ENCODE measurements at regions not wholly inside any gene's neighbourhood (a gene's known extent, or its start where the extent isn't known, plus 50 kb on each side); places are given as distances from the start of the nearest gene placed in this dataset.

DNA sequence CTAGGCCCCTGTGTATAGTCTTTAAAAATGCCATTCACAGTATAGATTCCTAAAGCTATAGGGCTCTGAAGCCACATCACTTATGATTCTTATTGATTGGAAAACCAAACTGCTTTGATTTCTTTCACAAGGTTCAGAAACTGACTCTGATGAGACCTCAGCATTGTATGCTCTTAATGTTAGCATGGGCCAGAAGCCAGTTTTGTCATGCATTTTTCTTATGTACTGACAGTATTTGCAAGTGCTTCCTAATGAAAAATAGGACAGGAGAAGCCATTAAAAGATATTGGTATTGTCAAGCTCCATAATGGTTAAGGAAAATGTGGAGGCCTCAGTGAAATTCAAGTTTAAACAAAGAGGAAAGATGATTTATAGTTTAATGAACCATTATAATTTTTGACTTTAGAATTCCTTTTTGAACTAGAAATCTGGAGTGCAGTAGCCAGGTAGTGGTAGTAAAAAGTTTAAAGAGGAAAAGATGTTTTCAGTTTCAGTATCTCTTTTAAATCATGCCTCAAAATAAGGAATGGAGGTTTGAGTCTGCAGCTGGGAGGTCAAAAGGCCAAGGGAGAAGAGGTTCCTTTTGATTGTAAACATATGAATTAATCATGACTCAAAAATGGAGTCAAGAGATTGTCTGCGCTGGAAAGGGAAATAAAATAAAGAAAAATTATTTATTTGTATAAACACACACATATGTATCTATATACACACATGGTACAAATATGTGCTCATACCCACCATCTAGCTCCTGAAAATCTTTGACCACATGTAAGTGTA lies 388.1 kb upstream of the PRICKLE1 start:
- in situ Hi-C loops (cut with HindIII; ENCODE audit: low sequenced_read_pairs): no loop called here

DNA sequence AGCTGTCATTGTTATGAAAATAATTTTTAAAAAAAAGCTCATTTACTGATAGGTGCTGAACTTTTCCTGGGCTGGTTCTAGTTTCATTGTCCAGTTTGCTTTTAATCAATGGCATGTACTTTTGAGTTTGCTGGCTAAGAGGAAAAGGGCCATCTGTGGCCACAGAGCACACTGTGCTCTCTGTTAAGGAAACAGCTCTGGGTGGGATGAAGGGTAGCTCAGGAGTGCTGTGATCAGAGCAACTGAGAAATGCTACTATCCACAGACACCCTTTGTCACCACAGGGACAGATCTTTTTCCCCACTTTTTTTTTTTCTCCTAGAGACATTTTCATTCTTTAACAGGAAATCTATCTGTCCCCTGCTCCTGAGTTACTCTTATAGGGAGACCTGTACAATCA lies 387.1 kb upstream of the PRICKLE1 start:
- in situ Hi-C loops (cut with HindIII; ENCODE audit: low sequenced_read_pairs): no loop called here

DNA sequence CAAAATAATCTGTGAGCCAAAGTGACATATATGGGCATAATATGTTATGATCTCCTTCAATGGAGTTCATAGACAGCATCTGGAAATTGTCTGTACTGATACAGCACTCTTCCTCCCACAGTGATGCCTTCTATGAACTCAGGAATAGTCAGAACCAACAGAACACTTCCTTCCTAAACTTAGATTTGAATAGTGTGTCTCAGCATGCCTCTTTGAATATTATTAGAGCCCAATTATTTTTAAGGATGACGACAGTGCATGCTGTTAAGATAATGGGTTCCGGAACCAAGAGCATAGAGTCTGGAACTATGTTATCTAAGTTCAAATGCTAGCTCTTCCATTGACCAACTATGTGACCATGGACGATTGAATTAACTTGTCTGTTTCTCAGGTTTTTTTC lies 386.6 kb upstream of the PRICKLE1 start:
- in situ Hi-C loops (cut with HindIII; ENCODE audit: low sequenced_read_pairs): no loop called here

DNA sequence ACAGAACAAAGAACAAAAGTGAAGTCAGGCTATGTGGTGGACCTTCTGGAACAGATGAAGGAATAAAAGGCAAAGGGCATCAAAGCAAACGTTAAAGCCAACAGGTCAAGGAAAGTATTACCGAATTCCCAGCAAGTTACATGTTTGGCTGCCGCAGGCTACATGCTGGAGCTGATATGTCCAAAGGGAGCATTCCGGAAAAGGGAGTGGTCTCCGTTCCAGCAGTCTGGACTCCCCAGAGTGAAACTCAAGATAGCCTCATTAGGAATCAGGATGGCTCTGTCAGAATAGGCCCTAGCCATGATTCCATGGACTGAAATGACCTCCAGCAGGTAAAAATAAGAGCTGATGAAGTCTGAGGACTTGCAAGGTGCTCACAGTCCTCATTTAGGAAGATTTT lies 379.8 kb upstream of the PRICKLE1 start:
- in situ Hi-C loops (cut with HindIII; ENCODE audit: low sequenced_read_pairs): loop anchor here (10.0 kb wide), 1 partner anchor 175 kb away; no protein-coding TSS in a partner anchor

DNA sequence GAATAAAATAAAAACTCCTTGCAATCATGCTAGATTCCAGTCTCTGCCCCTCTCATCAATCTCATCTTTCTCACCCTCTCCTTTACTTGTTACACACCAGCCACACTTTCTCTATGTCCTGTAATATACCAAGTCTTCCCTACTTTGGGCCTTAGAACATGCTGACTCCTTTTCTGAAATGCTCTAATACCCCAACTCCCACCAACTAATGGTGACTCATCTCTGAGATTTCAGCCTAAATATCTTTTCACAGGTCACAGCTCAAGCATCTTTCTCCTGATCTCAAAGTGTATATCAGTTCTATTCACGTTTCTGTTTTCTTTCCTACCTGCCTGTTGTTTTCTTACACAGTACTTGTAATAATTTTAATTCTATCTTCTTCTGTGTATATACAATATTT lies 378.9 kb upstream of the PRICKLE1 start:
- in situ Hi-C loops (cut with HindIII; ENCODE audit: low sequenced_read_pairs): loop anchor here (10.0 kb wide), 1 partner anchor 174 kb away; no protein-coding TSS in a partner anchor

DNA sequence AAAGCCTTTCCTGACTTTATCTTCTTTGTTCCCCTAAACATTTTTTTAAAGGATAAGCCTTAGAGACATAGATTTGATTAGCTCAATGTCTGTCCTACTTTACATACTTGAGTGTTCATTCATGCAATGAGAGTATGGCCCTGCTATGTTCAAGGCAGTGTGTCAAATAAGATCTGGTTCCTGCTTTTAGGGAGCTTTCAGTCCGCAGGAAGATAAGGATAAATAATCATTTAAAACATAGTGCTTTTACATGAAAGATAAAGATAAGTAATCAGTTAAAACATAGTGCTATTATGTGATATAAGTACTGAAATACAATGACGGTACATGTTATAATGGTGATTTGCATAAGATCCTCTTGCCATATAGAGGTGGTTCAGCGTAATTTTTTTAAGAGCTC lies 378.3 kb upstream of the PRICKLE1 start:
- in situ Hi-C loops (cut with HindIII; ENCODE audit: low sequenced_read_pairs): loop anchor here (10.0 kb wide), 1 partner anchor 173 kb away; no protein-coding TSS in a partner anchor

DNA sequence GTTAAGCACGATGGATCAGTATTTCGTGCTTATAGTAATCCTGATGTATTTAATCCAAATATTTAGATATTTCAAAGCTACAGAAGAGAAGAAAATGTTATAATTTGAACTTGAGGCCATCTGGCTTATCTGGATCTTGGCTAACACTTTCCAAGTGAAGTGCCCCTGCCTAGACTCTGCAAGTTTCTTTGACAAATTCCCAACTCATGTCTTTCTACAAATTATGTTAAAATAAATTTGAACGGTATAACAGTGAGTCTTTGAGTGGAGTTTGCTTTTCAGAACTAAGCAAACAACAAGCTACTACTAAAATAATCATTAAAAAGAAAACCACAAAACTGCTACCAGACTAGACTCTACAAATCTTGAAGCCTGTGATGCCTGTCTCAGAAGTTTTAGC lies 374.4 kb upstream of the PRICKLE1 start:
- in situ Hi-C loops (cut with HindIII; ENCODE audit: low sequenced_read_pairs): loop anchor here (10.0 kb wide), 1 partner anchor 169 kb away; no protein-coding TSS in a partner anchor

DNA sequence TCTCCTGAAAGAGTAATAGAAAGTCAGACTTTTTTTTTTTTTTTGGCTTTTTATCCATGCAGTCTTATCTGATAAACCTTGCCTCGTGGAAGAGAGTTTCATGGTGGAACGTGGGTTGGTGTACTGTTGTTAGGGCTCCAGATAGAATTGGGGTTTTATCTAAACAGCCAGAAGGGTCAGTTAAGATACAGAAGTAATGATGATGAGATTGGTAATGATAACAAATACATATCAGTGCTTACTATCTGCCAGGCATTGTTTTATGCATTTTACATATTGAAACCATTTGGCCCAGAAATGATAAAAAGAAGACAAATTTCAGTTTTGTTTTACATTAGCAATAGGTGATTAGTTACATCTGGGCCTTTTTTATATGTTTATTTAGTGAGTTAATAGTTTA lies 372.8 kb upstream of the PRICKLE1 start:
- in situ Hi-C loops (cut with HindIII; ENCODE audit: low sequenced_read_pairs): loop anchor here (10.0 kb wide), 1 partner anchor 168 kb away; no protein-coding TSS in a partner anchor

DNA sequence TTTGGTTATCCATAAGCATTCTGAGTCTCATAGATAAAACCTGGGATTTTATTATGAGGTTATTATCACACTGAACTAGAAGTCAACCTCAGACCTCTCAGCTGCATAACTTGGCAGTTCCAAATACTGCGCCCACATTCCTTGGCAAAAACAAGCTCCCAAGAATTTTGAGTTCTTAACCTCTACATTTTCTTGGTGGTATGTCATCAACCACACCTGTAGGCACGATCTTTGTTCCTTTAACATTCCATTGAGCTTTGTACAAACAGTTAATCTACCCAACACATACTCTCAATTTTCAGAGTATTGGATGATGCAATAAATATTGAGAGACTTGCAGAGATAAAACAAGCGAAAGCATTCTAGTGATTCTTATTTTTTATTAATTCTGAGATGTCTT lies 371.8 kb upstream of the PRICKLE1 start:
- in situ Hi-C loops (cut with HindIII; ENCODE audit: low sequenced_read_pairs): loop anchor here (10.0 kb wide), 1 partner anchor 167 kb away; no protein-coding TSS in a partner anchor

DNA sequence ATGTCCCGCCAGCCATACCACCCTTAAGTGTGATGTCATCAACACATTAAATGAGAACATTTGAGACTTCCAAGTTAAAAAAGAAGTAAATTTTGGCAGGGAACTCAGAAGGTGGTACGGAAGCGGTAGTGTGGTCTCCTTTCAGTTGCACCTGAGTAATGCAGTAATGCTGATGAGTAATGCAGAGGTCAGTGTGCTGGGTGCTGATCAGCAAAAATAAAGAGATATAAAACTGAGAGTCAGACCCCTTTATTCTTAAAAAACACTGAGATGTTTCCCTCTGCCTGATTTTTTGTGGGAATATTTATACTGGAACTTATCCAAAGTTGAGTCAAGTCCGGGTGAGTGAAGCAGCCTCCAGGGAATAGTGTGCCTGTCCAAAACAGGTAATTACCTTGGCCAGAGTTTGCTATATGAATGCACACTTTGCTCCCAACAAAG lies 370.6 kb upstream of the PRICKLE1 start:
- in situ Hi-C loops (cut with HindIII; ENCODE audit: low sequenced_read_pairs): loop anchor here (10.0 kb wide), 1 partner anchor 165 kb away; no protein-coding TSS in a partner anchor

DNA sequence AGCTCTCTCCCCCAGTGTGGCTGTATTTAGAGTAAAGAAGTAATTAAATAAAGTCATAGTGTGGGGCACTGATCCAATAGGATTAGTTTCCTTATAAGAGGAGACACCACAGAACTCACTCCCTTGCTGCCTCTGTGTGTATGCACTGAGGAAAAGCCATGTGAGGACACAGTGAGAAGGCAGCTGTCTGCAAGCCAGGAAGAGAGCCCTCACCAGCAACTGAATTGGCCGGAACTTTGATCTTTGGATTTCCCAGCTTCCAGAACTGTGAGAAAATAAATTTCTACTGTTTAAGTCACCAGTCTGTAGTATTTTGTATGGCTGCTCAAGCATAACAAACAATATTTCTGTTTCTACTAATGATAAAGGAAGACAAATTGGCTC lies 368.7 kb upstream of the PRICKLE1 start:
- in situ Hi-C loops (cut with HindIII; ENCODE audit: low sequenced_read_pairs): no loop called here

DNA sequence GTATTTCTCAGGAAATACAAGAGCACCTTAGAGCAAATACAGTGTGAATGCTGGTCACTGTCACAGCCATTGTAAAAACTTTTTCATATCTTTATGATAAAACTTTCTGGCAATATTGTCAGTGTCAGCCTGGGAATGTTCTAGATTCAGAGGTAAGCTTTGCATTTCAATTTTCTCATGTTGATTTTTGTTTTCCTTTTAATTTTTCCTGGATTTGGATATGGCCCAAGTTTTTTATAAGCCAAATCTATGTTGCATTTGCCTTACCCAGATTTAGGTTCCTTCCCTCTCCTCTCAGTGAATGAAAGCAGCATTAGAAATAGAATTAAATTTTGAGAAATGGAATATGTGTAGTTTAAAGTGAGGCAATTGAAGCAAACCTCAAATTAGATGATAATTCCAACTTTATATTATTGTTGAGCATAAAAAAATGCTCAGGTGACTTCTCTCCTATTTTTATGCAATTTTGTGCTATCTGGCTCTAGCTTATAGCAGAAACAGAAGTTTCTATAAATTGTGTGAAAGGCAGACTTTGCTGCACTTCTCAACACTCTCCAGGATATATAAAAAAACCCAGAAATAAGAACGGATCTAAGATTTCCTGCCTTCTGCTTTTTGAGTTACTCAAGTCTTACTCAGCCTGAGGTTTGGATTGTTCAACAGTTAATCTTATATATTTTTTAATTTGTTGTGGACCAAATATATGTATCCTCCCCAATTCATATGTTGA lies 368.2 kb upstream of the PRICKLE1 start:
- in situ Hi-C loops (cut with HindIII; ENCODE audit: low sequenced_read_pairs): no loop called here

DNA sequence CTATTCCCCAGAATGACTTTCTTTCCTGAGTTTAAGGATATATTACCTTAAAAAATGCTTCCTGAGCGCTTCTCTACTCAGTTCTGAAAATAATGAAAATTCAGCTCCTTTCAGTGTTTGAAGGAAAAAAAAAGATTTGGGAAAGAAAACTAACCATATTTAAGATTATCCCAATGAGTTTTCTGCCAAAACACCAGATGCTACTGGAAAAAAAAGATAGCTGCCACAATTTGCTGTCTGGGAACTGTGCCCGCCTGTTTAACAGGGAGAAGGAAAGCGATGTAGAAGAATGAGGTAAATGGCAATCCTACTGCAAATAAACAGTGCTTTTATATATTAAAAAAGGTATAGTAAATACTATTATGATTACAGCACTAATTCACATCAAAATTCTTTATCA lies 367.6 kb upstream of the PRICKLE1 start:
- in situ Hi-C loops (cut with HindIII; ENCODE audit: low sequenced_read_pairs): no loop called here

DNA sequence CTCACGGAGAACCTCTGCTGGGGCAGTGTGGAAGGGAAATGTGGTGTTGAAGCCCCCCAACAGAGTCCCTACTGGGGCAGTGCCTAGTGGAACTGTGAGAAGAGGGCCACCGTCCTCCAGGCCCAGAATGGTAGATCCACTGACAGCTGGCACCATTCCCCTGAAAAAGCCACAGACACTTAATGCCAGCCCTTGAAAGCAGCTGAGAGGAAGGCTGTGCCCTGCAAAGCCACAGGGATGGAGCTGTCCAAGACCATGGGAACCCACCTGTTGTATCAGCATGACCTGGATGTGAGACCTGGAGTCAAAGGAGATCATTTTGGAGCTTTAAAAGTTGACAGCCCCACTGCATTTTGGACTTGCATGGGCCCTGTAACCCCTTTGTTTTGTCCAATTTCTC lies 363.5 kb upstream of the PRICKLE1 start:
- in situ Hi-C loops (cut with HindIII; ENCODE audit: low sequenced_read_pairs): no loop called here

DNA sequence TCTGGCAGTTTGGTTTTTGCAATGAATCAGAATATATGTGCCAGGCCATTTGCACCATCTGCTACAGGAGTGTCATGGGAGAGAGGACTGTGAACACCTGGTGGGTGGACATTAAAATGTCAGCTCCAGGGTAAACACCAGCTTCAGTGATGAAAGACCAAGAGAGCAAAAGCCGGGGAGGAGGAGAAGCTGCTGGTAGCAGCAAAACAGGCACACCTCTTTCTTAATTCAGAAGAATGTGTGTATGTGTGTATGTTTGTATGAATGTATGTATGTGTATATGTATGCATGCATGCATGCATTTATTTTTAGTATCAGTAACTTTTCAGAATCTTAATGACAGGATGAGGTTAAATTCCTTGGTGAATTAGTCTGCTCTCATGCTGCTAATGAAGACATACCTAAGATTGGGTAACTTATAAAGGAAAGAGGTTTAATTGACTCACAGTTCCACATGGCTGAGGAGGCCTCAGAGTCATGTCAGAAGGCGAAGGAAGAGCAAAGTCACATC lies 357.4 kb upstream of the PRICKLE1 start:
- in situ Hi-C loops (cut with HindIII; ENCODE audit: low sequenced_read_pairs): no loop called here

DNA sequence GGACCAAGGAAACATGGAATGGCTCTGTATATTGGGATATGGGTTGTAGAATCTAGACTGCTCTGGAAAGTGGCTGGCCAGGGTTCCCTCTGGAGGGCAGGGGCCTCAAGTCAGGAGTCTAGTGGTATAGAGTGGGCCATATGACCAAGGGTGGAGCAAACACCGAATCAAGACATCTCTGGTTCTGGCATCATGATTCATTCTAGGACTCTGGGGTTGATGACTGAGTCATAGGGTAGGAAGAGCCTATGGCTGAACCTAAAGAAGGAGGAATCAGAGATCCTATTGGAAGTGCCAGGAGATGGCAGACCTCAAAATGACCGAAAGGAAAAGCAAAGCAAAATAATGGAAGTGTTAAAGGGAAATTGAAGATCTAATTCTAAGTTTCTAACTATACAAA lies 356.4 kb upstream of the PRICKLE1 start:
- in situ Hi-C loops (cut with HindIII; ENCODE audit: low sequenced_read_pairs): no loop called here

DNA sequence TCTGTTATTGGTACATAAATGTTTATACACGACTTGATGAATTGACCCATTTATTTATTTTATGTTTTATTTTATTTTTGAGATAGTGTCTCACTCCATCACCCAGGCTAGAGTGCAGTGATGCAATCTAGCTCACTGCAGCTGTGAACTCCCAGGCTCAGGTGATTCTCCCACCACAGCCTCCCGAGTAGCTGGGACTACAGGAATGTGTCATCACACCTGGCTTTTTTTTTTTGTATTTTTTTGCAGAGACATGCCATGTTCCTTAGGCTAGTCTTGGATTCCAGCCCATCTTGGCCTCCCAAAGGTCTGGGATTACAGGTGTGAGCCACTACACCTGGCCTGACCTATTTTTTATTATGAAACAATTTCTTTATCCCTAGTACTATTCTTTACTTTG lies 355.0 kb upstream of the PRICKLE1 start:
- in situ Hi-C loops (cut with HindIII; ENCODE audit: low sequenced_read_pairs): no loop called here

DNA sequence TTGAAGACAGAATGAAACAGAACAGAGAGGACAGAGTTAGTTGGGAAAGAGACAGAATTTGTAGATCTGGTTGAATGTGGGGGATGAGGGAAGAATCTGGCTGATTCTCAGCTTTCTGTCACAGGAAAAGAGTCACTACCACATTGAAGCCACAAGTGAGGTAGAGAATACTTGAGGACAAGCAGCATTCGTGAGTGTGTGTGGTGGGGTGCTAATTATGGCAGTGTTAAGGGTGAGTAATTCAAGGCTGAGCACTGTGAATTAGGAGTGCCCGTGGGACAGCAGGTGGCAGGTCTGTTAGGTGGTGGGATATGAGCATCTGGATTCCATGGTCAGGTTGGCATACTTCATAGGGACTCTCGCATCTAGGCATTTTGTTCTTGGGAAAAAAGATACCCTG lies 347.4 kb upstream of the PRICKLE1 start:
- in situ Hi-C loops (cut with HindIII; ENCODE audit: low sequenced_read_pairs): no loop called here

DNA sequence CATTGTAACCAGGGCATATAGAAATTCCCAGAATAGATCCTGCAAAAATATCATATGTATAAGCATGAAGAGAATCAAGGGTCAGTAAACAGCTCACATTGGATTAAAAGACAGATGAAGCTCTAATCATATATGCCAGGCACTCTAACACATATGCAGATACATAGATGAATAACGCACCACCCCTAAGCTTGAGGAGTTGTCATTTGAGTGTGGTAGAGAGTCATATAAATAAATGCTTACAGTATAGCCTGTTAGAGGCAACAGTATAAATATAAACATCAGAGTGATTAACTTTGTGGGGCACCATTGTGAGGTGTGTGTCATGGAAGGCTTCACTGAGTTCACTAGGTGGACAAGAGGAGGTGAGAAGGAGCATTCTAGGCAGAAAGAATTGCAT lies 346.7 kb upstream of the PRICKLE1 start:
- in situ Hi-C loops (cut with HindIII; ENCODE audit: low sequenced_read_pairs): no loop called here

DNA sequence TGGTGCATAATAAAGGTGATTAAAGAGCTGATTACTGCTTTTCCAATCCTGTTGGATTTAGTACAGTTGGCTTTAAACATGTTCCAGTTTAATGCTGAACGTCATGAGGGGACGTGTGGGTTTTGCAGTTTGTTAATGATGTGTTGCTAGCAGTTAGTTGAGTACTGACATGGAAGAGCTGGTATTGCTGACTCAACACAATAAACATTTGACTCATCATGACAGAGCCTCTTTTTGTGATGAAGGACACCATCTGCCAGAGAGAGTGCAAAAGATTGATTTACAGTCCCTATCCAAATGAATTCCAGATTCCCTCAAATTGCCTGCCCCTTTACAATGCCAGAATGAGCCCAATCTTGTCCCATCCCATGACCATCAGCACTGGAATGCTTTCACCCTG lies 346.2 kb upstream of the PRICKLE1 start:
- in situ Hi-C loops (cut with HindIII; ENCODE audit: low sequenced_read_pairs): no loop called here

DNA sequence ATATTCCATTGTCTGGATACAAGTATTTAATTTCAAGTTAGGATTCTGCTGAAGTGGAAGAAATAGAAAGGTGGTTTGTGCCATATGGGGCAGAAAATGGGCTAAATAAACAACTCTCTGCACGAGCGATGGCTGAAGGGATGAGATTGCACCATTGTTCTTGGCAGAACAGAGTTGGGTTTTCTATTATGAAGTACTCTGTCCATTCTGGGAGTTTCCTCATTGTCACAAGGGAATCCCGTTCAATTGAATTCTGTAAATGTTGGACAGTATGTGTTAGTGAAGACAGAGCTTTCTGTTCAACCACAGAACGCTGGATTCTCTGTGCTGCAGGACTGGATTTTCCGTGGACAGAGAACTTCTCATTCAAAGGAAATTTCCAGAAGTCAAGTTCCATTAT lies 345.5 kb upstream of the PRICKLE1 start:
- in situ Hi-C loops (cut with HindIII; ENCODE audit: low sequenced_read_pairs): no loop called here
